Esophagus muscularis mucosa (tissue), 4 donors: ENCODE measurements at regions not wholly inside any gene's neighbourhood (a gene's known extent, or its start where the extent isn't known, plus 50 kb on each side); places are given as distances from the start of the nearest gene placed in this dataset.

Experiments used
- DNase-seq: peaks from one replicate; pipeline ENCODE4 v3.0.0-alpha.2; 2017; ENCODE audit errors: extremely low spot score
- H3K27ac ChIP-seq, 4 donors: fragments of 200-600 bp; sonication (generic); replicated peaks in 1 of 4; 1 replicate in 3 of 4; 2 replicates in 1 of 4; pipeline ENCODE4 v1.5.1; 2016 to 2019; ENCODE audit warnings: mild to moderate bottlenecking in 1 of 4
- H3K27me3 ChIP-seq, 4 donors: fragments of 200-600 bp; sonication (generic); one replicate each; pipeline versions ENCODE4 v1.5.1 to v1.6.0; 2016 to 2019
- H3K36me3 ChIP-seq, 4 donors: fragments of 200-600 bp; sonication (generic); one replicate each; pipeline ENCODE4 v1.5.1; 2016 to 2019
- H3K4me1 ChIP-seq, 4 donors: fragments of 200-600 bp; sonication (generic); one replicate each; pipeline ENCODE4 v1.5.1; 2016 to 2019
- H3K4me3 ChIP-seq, 4 donors: fragments of 200-600 bp; sonication (generic); 1 replicate in 2 of 4; 2 replicates in 2 of 4; pipeline ENCODE4 v1.5.1; 2016 to 2019; ENCODE audit warnings: mild to moderate bottlenecking in 4 of 4, moderate library complexity in 1 of 4
- H3K9me3 ChIP-seq, 4 donors: fragments of 200-600 bp; sonication (generic); 1 replicate in 3 of 4; 2 replicates in 1 of 4; pipeline ENCODE4 v1.5.1; 2016 to 2019
- CTCF ChIP-seq, 3 experiments: fragments of 200-600 bp in 2 of 3; fragments of 450-650 bp in 1 of 3; sonication (generic) in 2 of 3; IDR thresholded peaks; one replicate each; pipeline ENCODE4 v1.5.1; 2017 to 2019; ENCODE audit warnings: antibody characterized with exemption in 3 of 3, mild to moderate bottlenecking in 2 of 3, moderate library complexity in 1 of 3
- EP300 ChIP-seq: sonication (generic); formaldehyde crosslinking; IDR thresholded peaks from one replicate; pipeline ENCODE4 v1.6.1; 2017; ENCODE audit warnings: antibody characterized with exemption
- POLR2A ChIP-seq: fragments of 450-650 bp; IDR thresholded peaks from one replicate; pipeline ENCODE4 v1.6.1; 2017; ENCODE audit warnings: antibody characterized with exemption, moderate library complexity, mild to moderate bottlenecking, low read depth
- POLR2AphosphoS5 ChIP-seq, 2 donors: sonication (generic); formaldehyde crosslinking; IDR thresholded peaks; one replicate each; pipeline ENCODE4 v1.6.1; 2017; ENCODE audit warnings: antibody characterized with exemption in 2 of 2
- WGBS: methylation state at CpG from one replicate; pipeline ENCODE4 v1.1.5; 2018; 5-methylcytosine and 5-hydroxymethylcytosine counted together
- intact Hi-C: fragments of 100-400 bp; cut with DNase I; formaldehyde crosslinking; loops from one replicate; pipeline ENCODE4 v1.15.1; 2023

GRCh38 chrX:54675762-54676161, 122.3 kb downstream of the ITIH6 start:
- intact Hi-C loops, result no loop called here
- Histone ChIP-seq H3K36me3 (no peaks in the 10 kb centered on the region), H3K4me3 (no peak overlapping the region), H3K27me3 (no peaks in the 10 kb centered on the region), H3K9me3 (peaks cover 0 to 34% (median 0%) of the 10 kb centered on the region in 4 donors), H3K4me1 (no peaks in the 10 kb centered on the region), H3K27ac (no peak overlapping the region)
- DNase-seq, result no peak
- WGBS, result 31% methylated on average over 1 of the region's 1 CpG
- TF ChIP-seq POLR2AphosphoS5 (IDR thresholded peaks at IDR 0.05) (no peak), POLR2A (no peak), EP300 (no peak), CTCF (IDR thresholded peaks at IDR 0.05) (no peak)

- no peak overlapping the region for H3K27ac ChIP-seq
- H3K36me3 ChIP-seq, result no peaks in the 10 kb centered on the region
- DNase-seq, result no peak
- TF ChIP-seq EP300 (no peak), CTCF (IDR thresholded peaks at IDR 0.05) (no peak), POLR2A (no peak), POLR2AphosphoS5 (IDR thresholded peaks at IDR 0.05) (no peak)
- H3K4me3 ChIP-seq, result no peak overlapping the region
- no peaks in the 10 kb centered on the region for H3K9me3 ChIP-seq
- WGBS, result 73% methylated on average over 2 of the region's 2 CpGs
- H3K4me1 ChIP-seq, result no peaks in the 10 kb centered on the region
- H3K27me3 ChIP-seq, result no peaks in the 10 kb centered on the region
- intact Hi-C loops, result no loop called here
Observed at GRCh38 chrX:54695231-54695630, 102.8 kb downstream of the ITIH6 start.

- no peak overlapping the region for H3K4me3 ChIP-seq
- WGBS, result 43% methylated on average over 6 of the region's 6 CpGs
- TF ChIP-seq EP300 (no peak), CTCF (IDR thresholded peaks at IDR 0.05) (no peak), POLR2A (no peak), POLR2AphosphoS5 (IDR thresholded peaks at IDR 0.05) (no peak)
- no peak overlapping the region for H3K27ac ChIP-seq
- DNase-seq, result no peak
- H3K4me1 ChIP-seq, result no peaks in the 10 kb centered on the region
- no peaks in the 10 kb centered on the region for H3K27me3 ChIP-seq
- no peaks in the 10 kb centered on the region for H3K9me3 ChIP-seq
- H3K36me3 ChIP-seq, result no peaks in the 10 kb centered on the region
- intact Hi-C loops, result no loop called here
Observed at GRCh38 chrX:54695816-54696487, 102.1 kb downstream of the ITIH6 start.
